ENCODE measurements at regions not wholly inside any gene's neighbourhood (a gene's known extent, or its start where the extent isn't known, plus 50 kb on each side); places are given as distances from the start of the nearest gene placed in this dataset.

DNA sequence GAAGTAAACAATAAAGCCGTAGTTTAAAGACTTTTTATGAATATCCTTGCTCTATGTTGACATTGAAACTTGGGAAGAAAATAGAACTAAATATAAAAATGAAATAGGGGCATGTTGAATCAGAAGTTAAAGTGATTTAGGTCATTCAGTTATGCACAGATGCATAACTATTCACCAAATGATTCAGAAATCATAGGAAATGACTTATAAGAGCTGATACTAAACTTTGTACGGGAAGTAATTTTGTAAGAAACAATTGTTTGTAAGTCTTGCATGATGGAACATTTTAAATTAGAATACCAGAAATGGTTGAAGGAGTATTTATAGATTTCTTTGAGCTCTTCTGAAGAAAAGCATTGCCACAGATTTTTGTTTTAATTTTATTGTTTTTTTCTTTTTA, 246.5 kb downstream of the CPE start:
- H3K4me3 ChIP-seq (ENCODE audit: low read depth, low read length): no peak overlapping the region
- TF ChIP-seq, protein P1, sequence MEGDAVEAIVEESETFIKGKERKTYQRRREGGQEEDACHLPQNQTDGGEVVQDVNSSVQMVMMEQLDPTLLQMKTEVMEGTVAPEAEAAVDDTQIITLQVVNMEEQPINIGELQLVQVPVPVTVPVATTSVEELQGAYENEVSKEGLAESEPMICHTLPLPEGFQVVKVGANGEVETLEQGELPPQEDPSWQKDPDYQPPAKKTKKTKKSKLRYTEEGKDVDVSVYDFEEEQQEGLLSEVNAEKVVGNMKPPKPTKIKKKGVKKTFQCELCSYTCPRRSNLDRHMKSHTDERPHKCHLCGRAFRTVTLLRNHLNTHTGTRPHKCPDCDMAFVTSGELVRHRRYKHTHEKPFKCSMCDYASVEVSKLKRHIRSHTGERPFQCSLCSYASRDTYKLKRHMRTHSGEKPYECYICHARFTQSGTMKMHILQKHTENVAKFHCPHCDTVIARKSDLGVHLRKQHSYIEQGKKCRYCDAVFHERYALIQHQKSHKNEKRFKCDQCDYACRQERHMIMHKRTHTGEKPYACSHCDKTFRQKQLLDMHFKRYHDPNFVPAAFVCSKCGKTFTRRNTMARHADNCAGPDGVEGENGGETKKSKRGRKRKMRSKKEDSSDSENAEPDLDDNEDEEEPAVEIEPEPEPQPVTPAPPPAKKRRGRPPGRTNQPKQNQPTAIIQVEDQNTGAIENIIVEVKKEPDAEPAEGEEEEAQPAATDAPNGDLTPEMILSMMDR (IDR thresholded peaks at IDR 0.05; ENCODE audit: low read depth, low read length, missing control alignments): no peak
- no peak for DNase-seq (ENCODE audit: low read depth)
- in situ Hi-C loops (cut with HindIII; ENCODE audit: low sequenced_read_pairs): no loop called here

DNA sequence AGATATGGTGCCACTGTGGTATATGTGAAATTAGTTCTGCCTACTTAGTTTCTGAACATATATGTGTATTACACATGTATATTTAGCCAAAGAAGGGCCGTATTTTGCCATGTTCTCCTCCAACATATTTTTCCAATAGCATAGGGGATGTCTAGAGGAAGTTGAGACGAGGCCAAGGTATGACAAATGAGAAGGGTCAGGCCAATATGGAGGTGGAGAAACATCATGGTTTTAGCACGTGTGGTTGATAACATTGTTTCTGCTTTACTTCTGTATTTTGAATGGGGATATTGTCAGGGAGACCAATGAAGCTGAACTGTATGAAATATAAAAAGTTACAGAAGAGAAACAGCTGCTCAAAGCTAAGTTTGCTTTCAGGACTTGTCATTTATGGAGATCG, 246.7 kb upstream of the TLL1 start:
- in situ Hi-C loops (cut with HindIII; ENCODE audit: low sequenced_read_pairs): no loop called here
- DNase-seq (ENCODE audit: low read depth): no peak

GRCh38 chr4:165627128-165627527, 245.9 kb upstream of the TLL1 start:
- in situ Hi-C loops (cut with HindIII; ENCODE audit: low sequenced_read_pairs): no loop called here
- no peak overlapping the region for H3K4me3 ChIP-seq (ENCODE audit: low read depth, low read length)
- DNase-seq (ENCODE audit: low read depth): no peak
- TF ChIP-seq, protein P1 (IDR thresholded peaks at IDR 0.05; ENCODE audit: low read depth, low read length, missing control alignments): no peak

More for the DNA sequence above, 246.7 kb upstream of the TLL1 start:
- no peak overlapping the region for H3K4me3 ChIP-seq (ENCODE audit: low read depth, low read length)
- TF ChIP-seq, protein P1 (IDR thresholded peaks at IDR 0.05; ENCODE audit: low read depth, low read length, missing control alignments): no peak

DNA sequence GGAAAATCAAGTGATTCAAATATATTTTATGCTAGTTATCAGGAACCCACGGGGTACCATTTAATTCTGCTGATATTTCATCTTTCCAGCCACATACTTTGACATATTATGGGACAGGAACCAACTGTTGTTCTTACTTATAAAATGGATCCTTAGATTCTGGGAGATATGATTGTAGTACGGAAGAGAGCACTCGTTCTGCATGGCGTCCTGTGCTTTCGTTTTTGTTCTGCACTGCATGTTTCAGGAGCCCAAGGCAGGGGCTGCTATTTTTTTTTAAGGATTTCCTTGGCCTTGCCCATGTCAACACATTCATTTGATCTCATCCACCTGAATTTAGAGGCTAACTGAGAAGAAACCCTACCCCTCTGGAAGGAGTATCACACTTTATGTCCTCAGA, 245.5 kb upstream of the TLL1 start:
- in situ Hi-C loops (cut with HindIII; ENCODE audit: low sequenced_read_pairs): no loop called here
- no peak for DNase-seq (ENCODE audit: low read depth)
- no peak overlapping the region for H3K4me3 ChIP-seq (ENCODE audit: low read depth, low read length)
- TF ChIP-seq, protein P1 (IDR thresholded peaks at IDR 0.05; ENCODE audit: low read depth, low read length, missing control alignments): no peak

DNA sequence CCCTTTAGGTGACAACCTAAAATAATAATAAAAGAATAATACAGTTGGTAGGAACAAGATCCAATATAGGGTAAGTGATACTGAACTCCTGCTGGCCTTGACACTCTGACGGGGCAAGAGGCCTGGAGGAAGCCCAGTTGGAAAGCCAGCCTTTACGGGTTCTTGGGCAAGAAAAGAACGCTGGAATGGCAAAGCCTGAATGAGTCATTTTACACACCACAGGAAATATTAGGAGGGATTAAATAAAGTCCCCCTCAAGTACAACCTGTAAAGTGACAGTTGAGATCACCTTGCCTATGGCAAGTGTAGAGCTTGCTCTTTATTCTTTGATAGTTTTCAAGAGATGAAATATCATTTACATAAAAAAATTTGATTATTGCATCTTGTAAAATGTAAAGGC, 244.5 kb upstream of the TLL1 start:
- no peak for DNase-seq (ENCODE audit: low read depth)
- TF ChIP-seq, protein P1 (IDR thresholded peaks at IDR 0.05; ENCODE audit: low read depth, low read length, missing control alignments): no peak
- in situ Hi-C loops (cut with HindIII; ENCODE audit: low sequenced_read_pairs): no loop called here
- no peak overlapping the region for H3K4me3 ChIP-seq (ENCODE audit: low read depth, low read length)

DNA sequence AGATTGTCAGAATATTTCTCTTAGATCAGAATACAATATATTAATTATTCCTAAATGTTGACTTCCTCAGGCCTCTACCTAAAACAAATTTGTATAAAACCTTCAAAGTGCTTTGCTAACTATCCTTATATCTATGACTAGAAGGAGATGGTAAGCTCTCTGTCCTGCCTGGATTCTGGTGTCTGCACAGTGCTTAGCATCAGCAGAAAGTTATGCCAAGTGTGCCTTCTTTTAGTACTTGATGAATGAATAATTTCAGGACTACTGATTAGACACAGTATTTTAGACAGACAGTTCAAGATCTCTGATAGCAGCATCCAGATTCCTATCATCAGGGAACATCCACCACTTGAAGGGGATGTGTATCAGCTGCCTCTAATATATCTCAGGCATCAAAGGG, 242.4 kb upstream of the TLL1 start:
- H3K4me3 ChIP-seq (ENCODE audit: low read depth, low read length): no peak overlapping the region
- DNase-seq (ENCODE audit: low read depth): no peak
- TF ChIP-seq, protein P1 (IDR thresholded peaks at IDR 0.05; ENCODE audit: low read depth, low read length, missing control alignments): no peak
- in situ Hi-C loops (cut with HindIII; ENCODE audit: low sequenced_read_pairs): no loop called here
